K562 (cell line): ENCODE measurements at regions not wholly inside any gene's neighbourhood (a gene's known extent, or its start where the extent isn't known, plus 50 kb on each side); places are given as distances from the start of the nearest gene placed in this dataset.

Source experiments
- ATAC-seq: fragments of 200-7000 bp; cut with Tn5 transposase; 3 replicates; pipeline ENCODE4 v1.9.1; 2020; ENCODE audit warnings: moderate library complexity
- BruUV-seq: library from RNA; stranded (reverse); fragments of 400-500 nt; replicated peaks from 2 replicates; lab custom pipeline; 2021; lab: Mats Ljungman, UMichigan
- CTCF ChIA-PET: fragments of 300-600 bp; formaldehyde crosslinking; extraction: SDS; loops from one replicate; lab custom pipeline; 2021; ENCODE audit warnings: low intra/inter-chr PET ratio; lab: Yijun Ruan, JAX
- POLR2A ChIA-PET: fragments of 300-600, 350-650 bp; sonication (Branson Sonifier 250); formaldehyde crosslinking; extraction: SDS; loops from one replicate; lab custom pipeline; 2021; ENCODE audit warnings: antibody characterized with exemption, inconsistent platforms; lab: Yijun Ruan, JAX
- DNase-seq, 4 experiments: peaks; one replicate each; pipeline versions ENCODE4 v3.0.0 to v3.0.0-alpha.2; 2011 to 2018; ENCODE audit warnings: low spot score in 3 of 4, mixed read lengths in 3 of 4; ENCODE audit errors: extremely low read depth in 1 of 4
- FAIRE-seq: peaks from 2 replicates; lab custom pipeline; 2011; peaks lifted over from hg19 to GRCh38; lab: Jason Lieb, UNC
- H2AFZ ChIP-seq: 2 replicates; pipeline ENCODE4 v1.6.0; 2011; ENCODE audit warnings: low read depth, low read length, control low read depth, inconsistent platforms
- H3K27ac ChIP-seq: fragments of 200-600 bp; 3 replicates; pipeline ENCODE4 v1.8.0; 2011; ENCODE audit warnings: low read depth, mild to moderate bottlenecking, control low read depth, inconsistent platforms, low read length, moderate library complexity, mixed read lengths; ENCODE audit errors: extremely low read depth
- H3K27me3 ChIP-seq, 2 experiments: fragments of 300-600 bp in 1 of 2; 2 replicates in 1 of 2; 3 replicates in 1 of 2; pipeline versions ENCODE4 v1.6.0 to v1.8.0; 2011; ENCODE audit warnings: inconsistent platforms in 2 of 2, low read length in 2 of 2, mild to moderate bottlenecking in 1 of 2, mixed read lengths in 1 of 2, moderate library complexity in 1 of 2; ENCODE audit not compliant: control insufficient read depth in 2 of 2, insufficient read depth in 2 of 2
- H3K36me3 ChIP-seq: fragments of 300-600 bp; 3 replicates; pipeline ENCODE4 v1.8.0; 2011; ENCODE audit warnings: mild to moderate bottlenecking, low read length, inconsistent platforms; ENCODE audit not compliant: control insufficient read depth, insufficient read depth
- H3K4me1 ChIP-seq, 2 experiments: fragments of 200-600 bp in 1 of 2; replicated peaks in 1 of 2; 2 replicates in 1 of 2; 3 replicates in 1 of 2; pipeline versions ENCODE4 v1.5.1 to v1.8.0; 2011; ENCODE audit warnings: inconsistent platforms in 2 of 2, low read length in 2 of 2, mild to moderate bottlenecking in 1 of 2, mixed read lengths in 1 of 2, moderate library complexity in 1 of 2; ENCODE audit not compliant: control insufficient read depth in 2 of 2, insufficient read depth in 2 of 2
- H3K4me2 ChIP-seq: 2 replicates; pipeline ENCODE4 v1.6.1; 2011; ENCODE audit warnings: low read length, control low read depth, inconsistent platforms, mixed read lengths; ENCODE audit not compliant: insufficient read depth
- H3K4me3 ChIP-seq: fragments of 200-600 bp; sonication (generic), shearing (Covaris generic); 2 replicates; pipeline ENCODE4 v1.5.1; 2016; ENCODE audit warnings: control low read depth, inconsistent platforms
- H3K79me2 ChIP-seq: fragments of 200-600 bp; 3 replicates; pipeline ENCODE4 v1.8.0; 2011; ENCODE audit warnings: low read length, inconsistent platforms; ENCODE audit not compliant: control insufficient read depth, insufficient read depth
- H3K9ac ChIP-seq, 2 experiments: 2 replicates each; pipeline versions ENCODE4 v1.6.0 to v1.6.1; 2011; ENCODE audit warnings: low read depth in 2 of 2, low read length in 2 of 2, control low read depth in 1 of 2, inconsistent platforms in 1 of 2, mild to moderate bottlenecking in 1 of 2, mixed read lengths in 1 of 2; ENCODE audit not compliant: insufficient read depth in 1 of 2
- H3K9me1 ChIP-seq: one replicate; pipeline ENCODE4 v1.6.0; 2011; ENCODE audit warnings: inconsistent platforms, mild to moderate bottlenecking, low read length, moderate library complexity; ENCODE audit not compliant: control insufficient read depth, insufficient read depth
- H3K9me3 ChIP-seq: replicated peaks from 2 replicates; pipeline ENCODE4 v1.5.1; 2011; ENCODE audit warnings: low read depth, low read length, inconsistent platforms; ENCODE audit not compliant: control insufficient read depth, insufficient read depth
- H4K20me1 ChIP-seq: replicated peaks from 2 replicates; pipeline ENCODE4 v1.6.1; 2011; ENCODE audit warnings: low read length, inconsistent platforms, mixed read lengths; ENCODE audit not compliant: control insufficient read depth, insufficient read depth
- DDX20 ChIP-seq: fragments of 450-650 bp; IDR thresholded peaks from 2 replicates; pipeline ENCODE4 v1.6.1; 2016; ENCODE audit warnings: missing genetic modification characterization, low read depth, mild to moderate bottlenecking, missing compliant biosample characterization, moderate library complexity
- KLF13 ChIP-seq: fragments of 450-650 bp; IDR thresholded peaks from 2 replicates; pipeline ENCODE4 v1.6.1; 2016; ENCODE audit warnings: missing genetic modification characterization, low read depth, mild to moderate bottlenecking, missing compliant biosample characterization, moderate library complexity, borderline replicate concordance
- MYBL2 ChIP-seq, 2 experiments: fragments of 450-650 bp in 1 of 2; sonication (generic) in 1 of 2; formaldehyde crosslinking in 1 of 2; IDR thresholded peaks; 2 replicates each; pipeline versions ENCODE4 v1.6.1 to v1.8.1; 2017 to 2022; ENCODE audit warnings: borderline replicate concordance in 1 of 2, inconsistent platforms in 1 of 2, low read depth in 1 of 2, mild to moderate bottlenecking in 1 of 2, missing genetic modification reagents in 1 of 2, moderate library complexity in 1 of 2
- STAT5A ChIP-seq: IDR thresholded peaks from 2 replicates; pipeline ENCODE4 v1.6.1; 2012; ENCODE audit warnings: low read length, inconsistent platforms, borderline replicate concordance
- THAP7 ChIP-seq: fragments of 250-450 bp; sonication (Bioruptor Pico); IDR thresholded peaks from 2 replicates; pipeline ENCODE4 v1.5.0; 2021
- ZNF197 ChIP-seq: fragments of 200-800 bp; sonication (Bioruptor generic); IDR thresholded peaks from 2 replicates; pipeline ENCODE4 v1.6.1; 2016; ENCODE audit warnings: low read depth, missing genetic modification characterization, missing compliant biosample characterization
- ZNF318 ChIP-seq, 2 experiments: fragments of 450-650 bp; IDR thresholded peaks; 2 replicates each; pipeline ENCODE4 v1.6.1; 2016; ENCODE audit warnings: mild to moderate bottlenecking in 2 of 2, borderline replicate concordance in 1 of 2, low read depth in 1 of 2, moderate library complexity in 1 of 2
- ZNF583 ChIP-seq: fragments of 250-450 bp; sonication (Bioruptor Pico); IDR thresholded peaks from 2 replicates; pipeline ENCODE4 v1.4.0; 2020
- ZNF77 ChIP-seq: fragments of 250-450 bp; sonication (Bioruptor Pico); IDR thresholded peaks from 2 replicates; pipeline ENCODE4 v1.5.0; 2020
- WGBS: fragments of 100-300 bp; shearing (Covaris generic); methylation state at CpG from one replicate; pipeline ENCODE4 v1.1.6; 2016; ENCODE audit warnings: low coverage, mixed read lengths; ENCODE audit not compliant: insufficient coverage; ENCODE audit errors: missing lambda C conversion rate; 5-methylcytosine and 5-hydroxymethylcytosine counted together
- in situ Hi-C: fragments of 300-500 bp; cut with MboI; formaldehyde crosslinking; loops from 4 replicates; pipeline ENCODE4 v1.15.0; 2018; ENCODE audit warnings: inconsistent platforms, mixed read lengths
- intact Hi-C: fragments of 100-400 bp; cut with micrococcal nuclease; formaldehyde crosslinking; loops from 2 replicates; pipeline ENCODE4 v1.14.2; 2022

GRCh38 chr9:12091865-12092527, 601.2 kb upstream of the TYRP1 start:
- no peak overlapping the region for H2AFZ ChIP-seq
- no peaks in the 10 kb centered on the region for H3K36me3 ChIP-seq
- in situ Hi-C loops (no loop called here), intact Hi-C loops (no loop called here)
- H3K79me2 ChIP-seq: no peaks in the 10 kb centered on the region
- POLR2A ChIA-PET: no interaction called here
- CTCF ChIA-PET: no interaction called here
- no peak overlapping the region for H3K4me3 ChIP-seq
- H3K9me3 ChIP-seq: no peaks in the 10 kb centered on the region
- no TSS peak for BruUV-seq
- 0% methylated on average over 4 of the region's 6 CpGs for WGBS
- no peak for ATAC-seq
- H3K27ac ChIP-seq: no peak overlapping the region
- H3K27me3 ChIP-seq: no peaks in the 10 kb centered on the region
- TF ChIP-seq ZNF197 (CRISPR knock-in tag): no peak
- TF ChIP-seq DDX20 (tag): no peak
- TF ChIP-seq MYBL2 (IDR thresholded peaks at IDR 0.05; ENCODE audit: low read depth): no peak
- no peak for TF ChIP-seq MYBL2 (CRISPR knock-in tag; IDR thresholded peaks at IDR 0.05; ENCODE audit: borderline replicate concordance)
- TF ChIP-seq ZNF583 (CRISPR knock-in tag): no peak
- no peak for TF ChIP-seq ZNF318 (IDR thresholded peaks at IDR 0.05; ENCODE audit: borderline replicate concordance in 1 of 2, low read depth in 1 of 2)
- no peak for TF ChIP-seq THAP7 (CRISPR knock-in tag)
- TF ChIP-seq KLF13 (tag): no peak
- TF ChIP-seq ZNF77 (CRISPR knock-in tag): no peak
- no peak for TF ChIP-seq STAT5A
- TF ChIP-seq, all 486 proteins: peak for 0
- Histone ChIP-seq H3K4me2 (no peak overlapping the region), H3K4me1 (no peaks in the 10 kb centered on the region), H3K9me1 (no peaks in the 10 kb centered on the region), H4K20me1 (no peaks in the 10 kb centered on the region), H3K9ac (no peak overlapping the region)
- FAIRE-seq (no peak), DNase-seq (no peak)
